GM06990 (cell line): ENCODE measurements at regions not wholly inside any gene's neighbourhood (a gene's known extent, or its start where the extent isn't known, plus 50 kb on each side); places are given as distances from the start of the nearest gene placed in this dataset.

ENCODE experiments used
- DNase-seq: peaks from one replicate; pipeline ENCODE4 v3.0.0-alpha.2; 2011; ENCODE audit not compliant: insufficient read length; ENCODE audit errors: extremely low read depth
- H3K27me3 ChIP-seq: replicated peaks from 2 replicates; pipeline ENCODE4 v1.6.0; 2011; ENCODE audit warnings: low read length; ENCODE audit not compliant: control insufficient read depth, insufficient read depth
- H3K36me3 ChIP-seq: 2 replicates; pipeline ENCODE4 v1.5.1; 2011; ENCODE audit warnings: low read length; ENCODE audit not compliant: control insufficient read depth, insufficient read depth
- H3K4me3 ChIP-seq: replicated peaks from 2 replicates; pipeline ENCODE4 v1.5.1; 2011; ENCODE audit warnings: low read depth, mild to moderate bottlenecking, control low read depth, low read length
- CTCF ChIP-seq: IDR thresholded peaks from 2 replicates; pipeline ENCODE4 v1.5.1; 2011; ENCODE audit warnings: low read length, control low read depth, mild to moderate bottlenecking, inconsistent platforms; ENCODE audit not compliant: insufficient read depth, poor library complexity, severe bottlenecking

- no peak for TF ChIP-seq CTCF
- Histone ChIP-seq H3K36me3 (no peaks in the 10 kb centered on the region), H3K27me3 (no peaks in the 10 kb centered on the region), H3K4me3 (no peak overlapping the region)
- DNase-seq, result no peak
Measured at GRCh38 chr6:16907991-16908390, 146.7 kb upstream of the ATXN1 start.

GRCh38 chr6:16904957-16905356, 143.7 kb upstream of the ATXN1 start:
- no peaks in the 10 kb centered on the region for H3K27me3 ChIP-seq
- H3K36me3 ChIP-seq, result no peaks in the 10 kb centered on the region
- H3K4me3 ChIP-seq, result no peak overlapping the region
- no peak for DNase-seq
- TF ChIP-seq CTCF, result no peak

- Histone ChIP-seq H3K27me3 (no peaks in the 10 kb centered on the region), H3K36me3 (no peaks in the 10 kb centered on the region), H3K4me3 (no peak overlapping the region)
- TF ChIP-seq CTCF, result no peak
- no peak for DNase-seq
Measured at GRCh38 chr6:16903470-16903869, 142.2 kb upstream of the ATXN1 start.

GRCh38 chr6:16902502-16902901, 141.2 kb upstream of the ATXN1 start:
- Histone ChIP-seq H3K4me3 (no peak overlapping the region), H3K27me3 (no peaks in the 10 kb centered on the region), H3K36me3 (no peaks in the 10 kb centered on the region)
- no peak for DNase-seq
- no peak for TF ChIP-seq CTCF

GRCh38 chr6:16901782-16902181, 140.5 kb upstream of the ATXN1 start:
- Histone ChIP-seq H3K27me3 (no peaks in the 10 kb centered on the region), H3K4me3 (no peak overlapping the region), H3K36me3 (no peaks in the 10 kb centered on the region)
- no peak for TF ChIP-seq CTCF
- DNase-seq, result no peak

- TF ChIP-seq CTCF, result no peak
- H3K4me3 ChIP-seq, result no peak overlapping the region
- H3K27me3 ChIP-seq, result no peaks in the 10 kb centered on the region
- no peaks in the 10 kb centered on the region for H3K36me3 ChIP-seq
- DNase-seq, result no peak
Measured at GRCh38 chr6:16901306-16901705, 140.0 kb upstream of the ATXN1 start.
